Suprapubic skin (tissue), 4 donors: ENCODE measurements at regions not wholly inside any gene's neighbourhood (a gene's known extent, or its start where the extent isn't known, plus 50 kb on each side); places are given as distances from the start of the nearest gene placed in this dataset.
"Not testable (repeated sequence)": the region's sequence is repeated elsewhere in the genome, so short reads cannot be mapped to it uniquely, and the experiment has no call there.

Experiments
- EP300 ChIP-seq: sonication (generic); formaldehyde crosslinking; IDR thresholded peaks from one replicate; pipeline ENCODE4 v1.6.1; 2017; ENCODE audit warnings: antibody characterized with exemption
- POLR2A ChIP-seq, 2 donors: fragments of 450-650 bp; IDR thresholded peaks; one replicate each; pipeline ENCODE4 v1.6.1; 2017; ENCODE audit warnings: antibody characterized with exemption in 2 of 2, mild to moderate bottlenecking in 2 of 2, moderate library complexity in 2 of 2
- POLR2AphosphoS5 ChIP-seq, 3 donors: sonication (generic); formaldehyde crosslinking; IDR thresholded peaks; one replicate each; pipeline ENCODE4 v1.6.1; 2017; ENCODE audit warnings: antibody characterized with exemption in 3 of 3
- TF ChIP-seq, protein P1 (sequence below), 2 donors: fragments of 200-600 bp in 1 of 2; fragments of 450-650 bp in 1 of 2; sonication (generic) in 1 of 2; IDR thresholded peaks; one replicate each; pipeline ENCODE4 v1.5.1; 2016 to 2019; ENCODE audit warnings: antibody characterized with exemption in 2 of 2, mild to moderate bottlenecking in 1 of 2, moderate library complexity in 1 of 2

DNA sequence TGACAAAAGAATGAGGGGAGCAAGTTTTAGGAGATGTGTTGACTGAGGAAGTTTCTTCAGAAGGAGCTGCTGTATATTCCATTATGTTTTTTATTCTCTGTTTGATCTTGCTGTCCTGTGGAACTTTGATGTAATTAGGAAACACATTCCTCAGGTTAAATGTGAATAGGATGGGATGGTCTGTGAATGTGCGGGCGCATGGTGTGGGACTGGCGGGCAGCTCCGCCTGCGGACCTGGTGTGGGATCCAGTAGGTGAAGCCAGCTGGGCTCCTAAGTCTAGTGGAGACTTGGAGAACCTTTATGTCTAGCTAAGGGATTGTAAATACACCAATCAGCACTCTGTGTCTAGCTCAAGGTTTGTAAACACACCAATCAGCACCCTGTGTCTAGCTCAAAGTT is 344.3 kb downstream of the PTTG2 start:
- TF ChIP-seq, protein P1, sequence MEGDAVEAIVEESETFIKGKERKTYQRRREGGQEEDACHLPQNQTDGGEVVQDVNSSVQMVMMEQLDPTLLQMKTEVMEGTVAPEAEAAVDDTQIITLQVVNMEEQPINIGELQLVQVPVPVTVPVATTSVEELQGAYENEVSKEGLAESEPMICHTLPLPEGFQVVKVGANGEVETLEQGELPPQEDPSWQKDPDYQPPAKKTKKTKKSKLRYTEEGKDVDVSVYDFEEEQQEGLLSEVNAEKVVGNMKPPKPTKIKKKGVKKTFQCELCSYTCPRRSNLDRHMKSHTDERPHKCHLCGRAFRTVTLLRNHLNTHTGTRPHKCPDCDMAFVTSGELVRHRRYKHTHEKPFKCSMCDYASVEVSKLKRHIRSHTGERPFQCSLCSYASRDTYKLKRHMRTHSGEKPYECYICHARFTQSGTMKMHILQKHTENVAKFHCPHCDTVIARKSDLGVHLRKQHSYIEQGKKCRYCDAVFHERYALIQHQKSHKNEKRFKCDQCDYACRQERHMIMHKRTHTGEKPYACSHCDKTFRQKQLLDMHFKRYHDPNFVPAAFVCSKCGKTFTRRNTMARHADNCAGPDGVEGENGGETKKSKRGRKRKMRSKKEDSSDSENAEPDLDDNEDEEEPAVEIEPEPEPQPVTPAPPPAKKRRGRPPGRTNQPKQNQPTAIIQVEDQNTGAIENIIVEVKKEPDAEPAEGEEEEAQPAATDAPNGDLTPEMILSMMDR (IDR thresholded peaks at IDR 0.05), result not testable (repeated sequence)
- not testable (repeated sequence) for TF ChIP-seq POLR2A (IDR thresholded peaks at IDR 0.05); POLR2AphosphoS5 (IDR thresholded peaks at IDR 0.05); EP300
